HG03442 (cell line): ENCODE measurements at regions not wholly inside any gene's neighbourhood (a gene's known extent, or its start where the extent isn't known, plus 50 kb on each side); places are given as distances from the start of the nearest gene placed in this dataset.
"Not testable (repeated sequence)": the region's sequence is repeated elsewhere in the genome, so short reads cannot be mapped to it uniquely, and the experiment has no call there.

Experiments
- ATAC-seq: cut with Tn5 transposase; IDR thresholded peaks from one replicate; pipeline ENCODE4 v1.9.1; 2021; ENCODE audit warnings: mild to moderate bottlenecking, moderate library complexity; ENCODE audit not compliant: unreplicated experiment

GRCh38 chr11:33434294-33434693, 177.1 kb downstream of the HIPK3 start:
- ATAC-seq = no peak

- not testable (repeated sequence) for ATAC-seq
Observed at GRCh38 chr11:33428435-33428834, 171.3 kb downstream of the HIPK3 start.

DNA sequence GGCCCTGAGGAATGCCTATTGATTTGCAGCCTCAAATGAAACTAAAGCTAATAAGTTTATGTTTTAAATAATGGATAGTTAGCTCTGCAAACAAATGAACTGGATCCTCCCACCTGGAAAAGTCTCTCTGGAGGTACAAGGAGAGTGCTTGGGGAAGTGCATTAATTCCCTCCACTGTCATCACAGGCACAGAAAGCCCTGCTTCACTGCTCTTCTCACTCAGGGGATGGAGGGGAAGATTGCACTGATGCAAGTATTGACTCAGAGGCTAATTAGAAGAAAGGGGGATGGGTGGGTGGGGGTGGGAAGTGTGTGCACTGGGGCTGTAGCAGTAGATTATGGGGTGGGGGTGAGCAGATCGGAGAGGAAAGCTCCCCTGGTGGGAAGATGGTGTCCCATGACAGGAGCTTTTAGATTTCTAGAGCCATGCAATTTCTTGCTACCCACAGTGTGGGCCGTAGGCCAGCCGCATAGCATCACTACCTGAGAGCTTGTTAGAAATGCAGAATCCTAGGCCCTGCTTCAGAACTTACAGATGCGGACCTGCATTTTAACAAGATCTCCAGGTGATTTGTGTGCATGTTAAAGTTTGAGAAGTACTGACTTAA, 163.9 kb downstream of the HIPK3 start:
- no peak for ATAC-seq

DNA sequence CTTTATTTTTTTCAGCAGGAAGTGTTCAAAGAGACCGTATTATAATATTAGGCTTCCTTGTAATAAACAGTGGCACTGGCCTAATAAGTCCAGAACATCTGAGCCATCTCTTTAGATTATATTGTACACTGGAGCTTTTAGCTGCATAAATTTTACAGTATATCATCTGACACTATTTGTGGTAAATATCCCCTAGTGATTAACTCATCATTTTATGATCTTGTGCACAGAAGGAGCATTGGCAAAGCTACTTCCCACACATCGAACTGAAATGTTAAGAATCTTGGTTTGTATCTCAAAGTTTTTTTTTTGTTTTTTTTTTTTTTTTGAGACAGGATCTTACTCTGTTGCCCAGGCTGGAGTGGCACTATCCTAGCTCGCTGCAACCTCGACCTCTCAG, 162.7 kb downstream of the HIPK3 start:
- ATAC-seq = no peak

- ATAC-seq = no peak
Observed at GRCh38 chr11:33417121-33417520, 159.9 kb downstream of the HIPK3 start.

- no peak for ATAC-seq
Observed at GRCh38 chr11:33413301-33413700, 156.1 kb downstream of the HIPK3 start.

GRCh38 chr11:33412241-33412640, 155.1 kb downstream of the HIPK3 start:
- ATAC-seq = no peak

- no peak for ATAC-seq
Observed at GRCh38 chr11:33411751-33412150, 154.6 kb downstream of the HIPK3 start.

DNA sequence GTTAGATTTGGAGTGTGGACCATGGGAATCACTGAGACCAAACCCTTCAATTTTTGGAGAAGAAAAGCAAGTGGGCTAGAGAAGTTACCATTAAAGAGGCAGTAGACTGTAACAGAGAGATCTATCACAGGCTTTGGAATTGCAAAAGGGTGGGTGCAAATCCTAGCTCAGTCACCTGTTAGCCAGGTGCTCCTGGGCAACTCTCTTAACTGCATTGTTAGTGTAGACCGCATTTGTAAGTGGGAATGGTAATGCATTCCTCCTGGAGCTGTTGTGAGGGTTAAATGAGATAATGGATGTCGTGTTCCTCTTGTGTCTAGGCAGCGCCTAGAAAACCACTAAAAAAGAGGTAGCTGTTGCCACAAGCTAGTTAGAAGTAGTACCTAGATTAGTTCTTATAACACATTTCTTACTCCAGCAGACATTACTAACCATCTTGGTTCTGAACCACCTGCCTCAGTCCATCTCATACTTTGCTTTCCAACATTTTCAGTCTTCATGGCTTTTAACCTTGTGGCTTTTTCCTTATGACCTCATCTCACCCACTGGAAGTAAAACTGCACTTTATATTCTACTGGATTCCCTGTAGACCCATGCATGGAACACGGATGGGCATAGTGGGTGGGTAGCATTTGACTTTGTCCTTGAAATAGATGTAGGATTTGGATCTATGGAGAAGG, 153.0 kb downstream of the HIPK3 start:
- no peak for ATAC-seq
